Mucosa of descending colon (tissue), 3 donors: ENCODE measurements at regions not wholly inside any gene's neighbourhood (a gene's known extent, or its start where the extent isn't known, plus 50 kb on each side); places are given as distances from the start of the nearest gene placed in this dataset.
A peak's percentile ranks its signal among the peaks of the same experiment; 100 is the strongest.

Experiments
- ATAC-seq: fragments of 200-7000 bp; cut with Tn5 transposase; one replicate; pipeline ENCODE4 v1.9.1; 2020; ENCODE audit warnings: mild to moderate bottlenecking, moderate library complexity
- DNase-seq, 3 donors: peaks; one replicate each; pipeline ENCODE4 v3.0.0-alpha.2; 2020
- H3K36me3 ChIP-seq: fragments of 200-600 bp; one replicate; pipeline ENCODE4 v1.8.0; 2021; ENCODE audit warnings: low read depth, mild to moderate bottlenecking
- H3K4me1 ChIP-seq: fragments of 200-600 bp; one replicate; pipeline ENCODE4 v1.8.0; 2021; ENCODE audit warnings: low read depth, mild to moderate bottlenecking
- H3K4me3 ChIP-seq: fragments of 200-600 bp; one replicate; pipeline ENCODE4 v1.8.0; 2021; ENCODE audit warnings: mild to moderate bottlenecking
- H3K9me3 ChIP-seq: fragments of 200-600 bp; one replicate; pipeline ENCODE4 v1.8.0; 2021; ENCODE audit warnings: mild to moderate bottlenecking
- intact Hi-C, 2 donors: fragments of 100-400 bp; cut with DNase I in 1 of 2; cut with micrococcal nuclease in 1 of 2; formaldehyde crosslinking; loops; one replicate each; pipeline versions ENCODE4 v1.11.0 to v1.11.1; 2022; cut with DNase I, micrococcal nuclease
- TF ChIP-seq, protein P1 (sequence below): fragments of 200-600 bp; IDR thresholded peaks from one replicate; pipeline ENCODE4 v1.8.0; 2022; ENCODE audit warnings: antibody characterized with exemption, mild to moderate bottlenecking
- donor health status: DM: no; HTN: no; CAD: no; lungs with moderate emphysema.
- donor health status: DM: no; HTN: no; CAD: no.
- donor health status: DM: no; HTN: yes; CAD: no.

- Histone ChIP-seq H3K36me3 (no peaks in the 10 kb centered on the region), H3K4me3 (no peak overlapping the region), H3K9me3 (no peaks in the 10 kb centered on the region), H3K4me1 (no peaks in the 10 kb centered on the region)
- ATAC-seq (no peak), DNase-seq (no peak)
- intact Hi-C loops = no loop called here
- TF ChIP-seq, protein P1, sequence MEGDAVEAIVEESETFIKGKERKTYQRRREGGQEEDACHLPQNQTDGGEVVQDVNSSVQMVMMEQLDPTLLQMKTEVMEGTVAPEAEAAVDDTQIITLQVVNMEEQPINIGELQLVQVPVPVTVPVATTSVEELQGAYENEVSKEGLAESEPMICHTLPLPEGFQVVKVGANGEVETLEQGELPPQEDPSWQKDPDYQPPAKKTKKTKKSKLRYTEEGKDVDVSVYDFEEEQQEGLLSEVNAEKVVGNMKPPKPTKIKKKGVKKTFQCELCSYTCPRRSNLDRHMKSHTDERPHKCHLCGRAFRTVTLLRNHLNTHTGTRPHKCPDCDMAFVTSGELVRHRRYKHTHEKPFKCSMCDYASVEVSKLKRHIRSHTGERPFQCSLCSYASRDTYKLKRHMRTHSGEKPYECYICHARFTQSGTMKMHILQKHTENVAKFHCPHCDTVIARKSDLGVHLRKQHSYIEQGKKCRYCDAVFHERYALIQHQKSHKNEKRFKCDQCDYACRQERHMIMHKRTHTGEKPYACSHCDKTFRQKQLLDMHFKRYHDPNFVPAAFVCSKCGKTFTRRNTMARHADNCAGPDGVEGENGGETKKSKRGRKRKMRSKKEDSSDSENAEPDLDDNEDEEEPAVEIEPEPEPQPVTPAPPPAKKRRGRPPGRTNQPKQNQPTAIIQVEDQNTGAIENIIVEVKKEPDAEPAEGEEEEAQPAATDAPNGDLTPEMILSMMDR = no peak
Observed at GRCh38 chr13:30151388-30151787, 156.0 kb downstream of the KATNAL1 start.

DNA sequence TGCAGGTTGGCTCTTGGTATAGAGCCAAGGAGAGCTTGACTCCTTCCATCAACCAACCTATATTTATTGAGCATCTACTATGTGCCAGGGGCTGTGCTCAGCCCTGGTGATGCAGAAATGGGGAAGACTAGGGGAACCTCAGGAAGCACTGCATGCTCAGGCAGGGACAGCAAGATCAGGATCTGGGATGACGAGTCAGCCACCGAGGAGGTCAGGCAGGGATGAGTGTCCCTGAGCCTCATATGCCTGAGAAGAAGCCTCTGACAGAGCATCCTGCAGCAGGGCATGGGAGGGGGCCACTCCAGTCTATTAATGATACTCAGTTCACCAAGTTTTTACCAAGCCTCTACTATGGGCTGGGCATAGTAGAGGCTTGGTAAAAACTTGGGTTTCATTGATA, 158.1 kb downstream of the KATNAL1 start:
- intact Hi-C loops = no loop called here
- no peak for DNase-seq
- Histone ChIP-seq H3K9me3 (no peaks in the 10 kb centered on the region), H3K4me3 (no peak overlapping the region), H3K4me1 (no peaks in the 10 kb centered on the region), H3K36me3 (no peaks in the 10 kb centered on the region)
- no peak for ATAC-seq
- TF ChIP-seq, protein P1 = no peak

- ATAC-seq = no peak
- TF ChIP-seq, protein P1 = no peak
- intact Hi-C loops = no loop called here
- Histone ChIP-seq H3K4me3 (no peak overlapping the region), H3K9me3 (no peaks in the 10 kb centered on the region), H3K36me3 (no peaks in the 10 kb centered on the region), H3K4me1 (no peaks in the 10 kb centered on the region)
- DNase-seq = no peak
Observed at GRCh38 chr13:30148786-30149185, 158.6 kb downstream of the KATNAL1 start.

DNA sequence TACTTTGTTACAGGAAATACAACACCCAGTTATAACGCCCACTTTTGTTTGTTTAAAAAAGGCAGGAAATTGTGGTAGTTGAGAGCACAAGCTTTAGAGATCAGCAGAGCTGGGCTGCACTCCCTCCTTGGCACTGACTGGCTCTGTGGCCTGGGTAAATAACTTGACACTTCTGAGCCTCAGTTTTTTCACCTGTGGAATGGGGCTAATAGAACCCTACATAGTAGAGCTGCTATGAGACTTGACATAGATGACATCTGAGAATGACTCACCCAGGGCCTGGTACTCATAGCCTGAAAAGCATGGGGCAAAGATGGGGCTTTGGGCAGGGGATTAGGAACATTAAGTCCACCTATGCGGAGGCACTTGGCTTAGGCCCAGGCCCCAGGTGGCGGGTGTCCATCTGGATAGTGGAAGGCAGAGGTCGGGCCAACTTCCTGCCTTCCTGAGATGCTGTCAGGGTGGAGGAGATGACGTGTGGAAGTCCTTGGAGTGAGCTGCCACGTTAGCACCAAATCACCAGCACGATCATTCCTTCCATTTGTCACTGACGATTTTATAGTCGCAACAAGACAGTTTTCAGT, 159.1 kb downstream of the KATNAL1 start:
- Histone ChIP-seq H3K9me3 (no peaks in the 10 kb centered on the region), H3K4me3 (no peak overlapping the region), H3K4me1 (no peaks in the 10 kb centered on the region), H3K36me3 (no peaks in the 10 kb centered on the region)
- peak in 1 of 3 donors; percentile 20 for DNase-seq
- ATAC-seq = peak; percentile 78
- intact Hi-C loops = no loop called here
- TF ChIP-seq, protein P1 = no peak

GRCh38 chr13:30147421-30147820, 159.9 kb downstream of the KATNAL1 start:
- TF ChIP-seq, protein P1 = no peak
- H3K9me3 ChIP-seq = no peaks in the 10 kb centered on the region
- ATAC-seq (no peak), DNase-seq (no peak)
- no peak overlapping the region for H3K4me3 ChIP-seq
- intact Hi-C loops = no loop called here
- H3K36me3 ChIP-seq = no peaks in the 10 kb centered on the region
- no peaks in the 10 kb centered on the region for H3K4me1 ChIP-seq

DNA sequence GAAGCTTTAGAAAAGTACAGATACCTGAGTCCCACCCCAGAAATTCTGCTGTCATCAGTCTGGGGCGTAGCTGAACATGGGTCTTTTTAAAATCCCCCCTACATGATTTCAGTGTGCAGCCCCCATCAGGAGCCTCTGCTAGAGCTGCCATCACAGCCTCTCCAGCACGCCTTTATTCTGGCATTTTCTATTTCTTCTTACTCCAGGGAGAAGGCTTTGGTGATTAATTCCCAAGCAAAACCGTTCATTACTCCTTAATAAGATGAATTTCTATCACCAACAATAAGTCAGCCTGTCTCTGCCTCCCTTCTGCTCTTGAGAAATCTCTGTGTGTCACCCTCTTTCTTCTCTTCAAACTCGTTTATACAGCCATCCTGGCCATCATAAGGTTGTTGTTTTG, 160.3 kb downstream of the KATNAL1 start:
- Histone ChIP-seq H3K4me1 (no peaks in the 10 kb centered on the region), H3K4me3 (no peak overlapping the region), H3K9me3 (no peaks in the 10 kb centered on the region), H3K36me3 (no peaks in the 10 kb centered on the region)
- ATAC-seq (no peak), DNase-seq (no peak)
- intact Hi-C loops = no loop called here
- TF ChIP-seq, protein P1 = no peak
